GM19463 (cell line): ENCODE measurements at regions not wholly inside any gene's neighbourhood (a gene's known extent, or its start where the extent isn't known, plus 50 kb on each side); places are given as distances from the start of the nearest gene placed in this dataset.

Experiments
- ATAC-seq: cut with Tn5 transposase; IDR thresholded peaks from one replicate; pipeline ENCODE4 v1.9.1; 2021; ENCODE audit warnings: mild to moderate bottlenecking, moderate library complexity; ENCODE audit not compliant: unreplicated experiment

DNA sequence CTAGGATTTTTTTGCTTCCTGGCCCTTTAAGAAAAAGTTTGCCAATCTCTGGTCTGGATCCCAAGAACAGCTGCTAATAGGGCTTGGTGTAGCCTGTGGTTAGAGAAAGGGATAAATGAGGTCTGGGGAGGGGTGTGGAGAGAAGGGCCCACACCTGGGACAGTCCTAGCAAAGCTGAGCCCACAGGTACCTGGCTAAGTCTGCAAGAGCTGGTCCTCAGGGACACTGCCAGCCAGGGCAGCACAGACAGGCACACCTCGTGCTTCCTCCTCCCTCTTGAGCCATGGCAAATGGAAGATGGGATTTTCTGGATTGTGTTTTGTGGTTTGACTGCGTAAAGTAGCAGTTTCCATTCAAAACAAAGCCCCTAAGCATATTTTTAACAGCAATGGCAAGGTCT, 217.5 kb downstream of the SOX9 start:
- ATAC-seq, result no peak

DNA sequence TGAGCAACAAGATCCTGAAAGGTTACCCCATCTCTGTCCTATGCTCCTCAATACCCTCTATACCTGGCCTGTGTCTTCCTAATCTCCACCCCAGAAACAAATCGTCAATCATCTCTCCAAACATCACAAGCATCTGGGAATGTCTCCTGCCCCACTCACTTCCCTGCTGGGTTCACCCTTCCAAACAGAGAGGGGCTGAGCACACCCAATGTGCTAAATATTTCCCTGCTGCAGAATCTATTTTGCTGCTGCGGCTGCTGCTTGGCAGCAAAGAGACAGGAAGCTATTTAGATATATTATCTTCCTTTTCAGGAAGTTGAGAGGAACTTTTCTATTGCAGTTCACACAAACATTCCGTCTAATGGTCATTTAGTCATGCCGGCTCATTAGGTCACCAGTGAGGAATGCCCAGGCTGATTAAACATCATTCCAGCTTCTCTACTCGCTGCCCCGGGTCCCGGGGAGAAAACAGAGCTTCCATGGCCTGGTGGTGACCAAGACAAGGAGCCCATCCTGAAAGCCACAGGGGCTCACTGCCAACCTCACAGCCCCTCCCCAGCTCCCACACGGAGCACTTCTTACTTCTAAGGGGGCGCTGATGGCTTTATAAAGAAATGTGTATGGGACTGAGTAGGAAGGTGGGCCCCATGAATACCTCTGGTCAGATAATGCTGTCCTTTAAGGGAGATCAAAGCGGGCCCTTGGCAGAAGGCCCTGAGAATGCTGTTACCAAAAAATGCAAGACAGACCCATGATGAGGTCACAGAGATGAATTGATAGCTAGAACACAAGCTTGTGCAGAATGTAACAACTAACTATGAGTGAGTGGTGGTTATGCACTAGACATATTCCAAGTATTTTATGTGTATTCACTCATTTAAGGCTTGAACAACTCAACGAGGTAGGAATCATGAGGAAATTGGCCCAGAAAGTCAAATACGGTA, 218.3 kb downstream of the SOX9 start:
- no peak for ATAC-seq

DNA sequence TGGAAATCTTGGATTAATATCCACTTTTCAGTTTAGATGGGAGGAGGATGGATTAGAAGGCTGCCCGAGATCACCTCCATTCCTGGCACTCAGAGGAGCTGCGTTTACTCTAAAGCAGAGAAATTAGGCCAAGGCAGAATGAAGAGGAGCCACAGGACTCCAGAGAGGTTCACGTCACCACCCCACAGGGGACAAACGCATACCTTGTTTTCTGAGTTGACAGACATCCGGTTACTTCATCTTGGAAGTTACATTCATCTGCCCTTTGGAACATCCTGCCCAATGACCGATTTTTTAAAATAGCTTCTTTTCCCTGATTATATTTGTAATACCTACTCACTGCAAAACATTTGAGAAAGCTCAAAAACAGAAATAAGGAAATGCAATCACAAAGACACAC, 220.0 kb downstream of the SOX9 start:
- ATAC-seq, result no peak

DNA sequence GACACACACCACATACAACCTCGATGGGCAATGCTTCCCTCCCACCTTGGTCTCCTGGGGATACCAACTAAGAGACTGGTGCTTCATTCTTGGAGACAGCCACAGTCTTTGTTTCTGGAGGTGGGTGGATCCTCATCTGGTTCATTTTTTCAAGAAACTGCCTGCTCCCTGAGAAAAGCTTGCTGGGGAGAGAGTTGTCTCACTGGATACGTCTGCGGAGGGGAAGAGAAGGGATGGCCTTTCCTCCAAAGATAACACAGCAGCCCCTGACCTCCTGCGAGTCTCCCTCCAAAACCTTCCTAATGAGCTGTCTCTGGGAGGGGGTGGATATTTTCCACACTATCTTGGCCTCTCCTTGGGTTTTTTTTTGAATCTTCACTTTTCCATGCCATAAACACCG, 221.2 kb downstream of the SOX9 start:
- ATAC-seq, result no peak

DNA sequence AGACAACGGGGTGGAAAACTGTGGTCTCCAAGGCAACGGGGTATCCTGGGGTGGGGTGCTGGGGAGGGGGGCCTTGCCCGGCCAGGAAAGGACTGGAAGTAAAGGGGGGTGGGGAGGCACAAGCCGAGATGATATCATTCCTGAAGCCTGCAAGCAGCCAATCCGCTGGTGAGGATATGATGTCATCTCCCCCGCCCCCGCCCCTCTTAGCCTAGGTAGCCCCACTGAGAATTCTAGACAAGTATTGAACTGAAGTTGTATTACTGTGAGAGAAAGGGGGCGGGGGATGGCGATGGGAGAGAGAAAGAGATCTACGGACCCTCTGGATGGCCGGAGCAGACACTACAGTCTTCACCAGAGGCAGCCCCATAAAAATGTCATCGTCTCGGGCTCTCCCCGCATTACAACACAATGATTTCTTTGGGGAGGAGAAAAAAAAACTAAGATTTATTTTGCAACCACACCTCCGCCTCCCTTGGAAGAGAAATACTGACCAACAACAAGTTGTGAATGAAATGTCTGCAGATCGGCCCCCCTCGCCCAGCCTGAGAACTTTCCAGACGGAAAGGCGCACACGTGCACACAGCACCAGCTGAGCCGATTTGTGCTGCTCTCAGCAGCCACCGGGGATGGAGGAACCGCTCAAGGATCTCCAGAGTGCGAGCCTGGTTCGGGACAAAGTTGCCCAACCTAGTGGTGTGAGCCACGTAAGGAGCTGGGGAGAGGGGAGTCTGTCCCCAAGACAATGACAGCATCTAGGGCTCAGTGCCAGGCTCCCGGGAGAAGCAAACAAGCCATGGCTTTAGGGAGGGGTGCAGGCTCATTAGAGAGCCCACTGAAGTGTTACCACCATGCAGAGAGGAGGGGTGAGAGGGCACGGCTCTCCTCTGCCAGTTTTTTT, 222.1 kb downstream of the SOX9 start:
- ATAC-seq, result no peak

DNA sequence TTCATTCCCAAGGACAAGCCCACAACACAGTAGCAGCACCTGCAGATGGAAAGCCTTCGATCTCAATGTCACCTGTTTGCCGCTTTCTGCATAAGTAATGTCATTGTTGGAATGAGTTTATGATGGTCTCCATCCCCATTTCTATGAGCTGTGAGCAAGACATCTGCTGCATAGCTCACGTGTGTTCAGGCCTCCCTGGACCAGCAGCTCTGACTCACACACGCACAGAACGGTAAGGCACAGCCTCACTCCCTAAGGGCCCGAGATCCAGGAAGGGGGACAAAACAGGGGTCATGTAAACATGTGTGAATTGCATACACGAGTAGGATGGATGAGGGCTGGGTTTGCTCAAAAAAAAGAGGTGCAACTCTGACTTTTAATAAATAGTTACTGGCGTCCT, 223.1 kb downstream of the SOX9 start:
- no peak for ATAC-seq

DNA sequence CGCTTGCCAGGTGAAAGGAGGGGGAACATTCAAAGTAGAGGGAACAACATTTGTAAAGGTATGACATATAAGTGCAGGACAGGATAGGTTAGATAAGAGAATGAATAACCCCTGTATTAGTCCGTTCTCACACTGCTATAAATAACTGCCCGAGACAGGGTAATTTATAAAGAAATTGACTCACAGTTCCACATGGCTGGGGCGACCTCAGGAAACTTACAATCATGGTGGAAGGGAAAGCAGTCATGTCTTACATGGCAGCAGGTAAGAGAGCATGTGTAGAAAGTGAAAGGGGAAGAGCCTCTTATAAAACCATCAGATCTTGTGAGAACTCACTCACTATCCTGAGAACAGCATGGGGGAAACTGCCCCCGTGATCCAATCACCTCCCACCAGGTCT, 223.8 kb downstream of the SOX9 start:
- no peak for ATAC-seq

DNA sequence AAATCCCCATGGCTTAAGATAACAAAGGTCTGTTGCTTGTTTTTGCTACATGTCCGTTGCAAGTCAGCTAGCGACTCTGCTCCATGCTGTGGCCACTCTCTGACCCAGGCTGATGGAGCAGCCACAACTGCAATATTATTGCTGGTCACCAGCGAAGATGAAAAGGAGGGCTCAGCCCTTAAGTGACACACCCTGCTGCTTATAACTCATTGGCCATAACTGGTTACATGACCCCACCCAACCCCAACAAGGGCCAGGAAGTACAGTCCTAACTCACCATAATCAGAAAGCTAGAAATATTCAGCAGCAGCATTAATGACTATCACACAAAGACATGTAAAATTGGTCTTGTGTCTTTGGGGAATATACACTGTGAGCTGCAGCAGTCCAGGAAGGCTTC, 224.3 kb downstream of the SOX9 start:
- no peak for ATAC-seq

DNA sequence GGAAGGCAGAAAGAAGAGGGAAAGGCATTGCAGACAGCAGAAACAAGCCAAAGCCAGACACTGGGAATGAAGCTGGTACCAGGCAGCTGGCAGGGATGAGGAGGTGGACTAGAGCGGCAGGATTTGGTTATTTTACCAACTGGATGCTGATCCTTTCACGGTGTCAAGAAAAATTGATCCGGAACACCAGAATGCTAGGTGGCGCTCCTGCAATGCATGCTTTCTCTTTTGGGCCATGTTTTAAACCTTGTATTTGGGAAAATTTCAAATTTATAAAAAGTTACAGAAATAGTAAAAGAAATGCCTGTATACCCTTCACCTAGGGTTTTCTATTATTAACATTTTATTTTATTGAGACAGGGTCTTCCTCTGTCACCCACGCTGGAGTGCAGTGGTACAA, 224.7 kb downstream of the SOX9 start:
- no peak for ATAC-seq

DNA sequence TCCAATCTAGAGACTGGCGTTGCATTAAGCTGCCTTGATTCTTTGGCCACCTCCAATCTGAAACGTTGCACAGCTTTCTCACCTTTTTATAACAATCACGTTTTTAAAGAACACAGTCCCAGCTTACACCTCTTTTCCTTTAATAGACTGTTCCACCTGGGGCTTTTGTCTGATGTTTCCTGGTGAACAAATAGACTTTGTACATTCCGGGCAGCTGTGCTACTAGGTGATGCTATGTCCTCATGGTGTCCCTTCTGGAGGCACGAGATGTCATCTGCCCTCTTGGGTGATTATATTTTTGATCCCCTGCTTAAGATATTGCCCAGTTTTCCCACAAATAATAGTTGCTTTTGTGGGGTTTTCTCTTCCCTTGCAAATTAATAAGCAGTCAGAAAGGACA, 225.5 kb downstream of the SOX9 start:
- ATAC-seq, result no peak

DNA sequence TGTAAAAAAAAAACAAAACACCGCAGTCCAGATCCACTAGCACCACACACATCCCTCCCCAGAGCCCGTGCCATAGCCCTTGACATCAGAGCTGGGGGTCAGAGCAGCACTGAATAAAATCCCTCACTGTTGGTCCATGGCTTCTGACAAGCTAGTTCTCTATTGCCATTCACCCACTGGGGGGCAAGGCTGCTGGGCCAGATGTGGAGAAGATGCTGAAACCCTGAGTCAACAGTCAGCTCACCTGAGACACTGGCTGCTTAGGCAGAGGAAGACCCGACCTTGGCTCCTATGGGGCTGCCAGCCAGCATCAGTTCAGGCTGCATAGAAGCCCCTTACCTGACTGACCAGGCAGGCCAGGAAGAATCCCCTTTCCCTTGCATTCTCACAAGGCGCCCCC, 228.2 kb downstream of the SOX9 start:
- no peak for ATAC-seq

DNA sequence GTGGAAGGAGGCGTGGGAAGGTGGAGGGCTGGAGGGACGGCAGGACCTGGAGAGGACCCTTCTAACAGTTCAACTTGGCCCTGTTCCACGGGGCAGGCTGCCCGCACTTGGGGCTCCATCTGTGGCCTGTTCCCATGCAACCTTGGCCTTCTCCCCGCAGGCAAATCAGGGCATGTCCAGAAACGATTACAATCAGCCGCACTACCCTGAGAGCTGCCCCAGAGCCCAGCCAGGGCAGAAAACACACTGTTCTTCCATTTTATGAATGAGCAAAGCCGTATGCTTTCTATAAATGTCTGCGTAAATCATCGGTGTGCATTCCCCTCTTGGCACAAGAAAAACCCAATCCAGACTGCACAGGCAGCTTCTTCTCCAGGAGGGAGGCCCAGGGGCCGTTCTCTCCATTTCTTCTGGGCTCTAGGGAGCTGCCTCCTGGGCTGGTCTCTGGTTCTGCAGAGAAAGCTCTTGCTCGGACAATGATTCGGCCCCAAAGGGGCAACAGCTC, 228.7 kb downstream of the SOX9 start:
- no peak for ATAC-seq

DNA sequence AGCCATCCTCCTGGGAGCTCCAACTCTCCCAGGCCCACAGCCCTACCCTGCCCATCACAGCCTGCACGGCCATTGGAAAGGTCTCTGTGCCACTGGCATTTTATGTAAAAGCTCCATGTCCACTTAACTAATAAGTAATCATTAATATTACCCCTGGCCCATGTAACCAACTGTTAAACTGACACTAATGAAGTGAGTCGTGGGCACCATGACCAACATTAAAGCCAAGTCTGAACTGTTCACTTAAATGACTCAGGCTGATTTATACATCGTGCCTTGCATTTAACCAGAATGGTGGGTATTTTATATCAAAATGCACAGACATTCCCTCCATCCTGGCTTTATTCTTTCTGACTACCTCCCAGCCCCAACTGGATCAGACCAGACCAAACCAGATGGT, 229.3 kb downstream of the SOX9 start:
- no peak for ATAC-seq

DNA sequence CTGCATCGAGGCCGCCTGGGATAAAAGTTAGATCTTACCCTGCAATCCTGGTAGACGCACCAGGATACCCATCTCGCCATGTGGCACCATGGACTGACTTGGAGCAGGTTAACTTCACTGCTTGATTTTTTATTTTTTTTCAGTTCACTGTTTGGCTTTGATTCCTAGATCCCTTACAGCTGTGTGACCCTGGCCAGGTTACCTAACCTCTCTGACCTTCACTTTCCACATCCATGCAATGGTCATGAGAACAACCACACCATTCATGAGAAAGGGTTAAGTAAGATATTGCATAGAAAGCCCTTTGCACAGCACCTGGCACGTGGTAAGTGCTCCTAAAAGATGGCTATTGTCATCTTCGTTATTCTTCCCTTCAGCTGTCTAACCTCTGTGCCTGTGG, 230.5 kb downstream of the SOX9 start:
- ATAC-seq, result no peak

DNA sequence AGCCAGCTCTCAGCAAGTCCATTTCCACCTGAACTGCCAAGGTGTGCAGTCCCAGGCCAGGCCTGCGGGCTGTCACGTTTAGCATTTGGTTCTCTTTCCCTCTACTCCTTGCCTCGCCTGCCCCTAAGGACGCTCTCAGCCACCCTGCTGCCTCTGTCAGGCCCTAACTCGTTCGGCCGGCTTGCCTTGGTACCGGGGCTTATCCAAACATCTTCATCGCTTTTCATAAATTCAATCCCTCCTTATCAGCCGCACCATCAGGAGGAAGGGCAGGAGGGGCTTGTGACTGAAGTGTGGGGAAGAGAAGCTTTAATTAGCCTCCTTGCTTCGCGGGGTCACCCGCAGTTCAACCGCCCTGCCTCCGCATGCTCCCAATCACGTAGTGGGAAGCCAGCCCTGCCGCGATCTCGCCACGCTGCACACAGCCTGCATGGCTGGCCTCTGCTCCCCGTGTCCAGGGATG, 231.1 kb downstream of the SOX9 start:
- no peak for ATAC-seq

DNA sequence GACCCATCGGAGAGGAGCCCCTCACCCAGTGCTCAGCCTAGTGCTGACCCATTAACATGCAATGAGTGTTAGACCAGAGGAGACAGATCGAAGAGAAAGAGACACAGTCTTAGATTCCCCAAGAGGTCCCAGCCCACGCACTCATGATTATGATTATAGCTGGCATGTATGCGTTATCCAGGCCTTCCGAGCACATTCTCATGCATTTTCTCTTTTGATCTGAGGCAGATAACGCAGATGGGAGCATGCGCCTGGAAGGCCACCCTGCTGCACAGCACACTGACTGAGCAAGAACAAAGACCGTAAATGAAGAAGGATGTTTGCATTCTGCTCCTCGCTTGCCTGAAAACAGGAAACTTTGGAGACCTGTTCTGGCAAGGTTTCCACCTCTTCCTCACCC, 232.7 kb downstream of the SOX9 start:
- no peak for ATAC-seq

DNA sequence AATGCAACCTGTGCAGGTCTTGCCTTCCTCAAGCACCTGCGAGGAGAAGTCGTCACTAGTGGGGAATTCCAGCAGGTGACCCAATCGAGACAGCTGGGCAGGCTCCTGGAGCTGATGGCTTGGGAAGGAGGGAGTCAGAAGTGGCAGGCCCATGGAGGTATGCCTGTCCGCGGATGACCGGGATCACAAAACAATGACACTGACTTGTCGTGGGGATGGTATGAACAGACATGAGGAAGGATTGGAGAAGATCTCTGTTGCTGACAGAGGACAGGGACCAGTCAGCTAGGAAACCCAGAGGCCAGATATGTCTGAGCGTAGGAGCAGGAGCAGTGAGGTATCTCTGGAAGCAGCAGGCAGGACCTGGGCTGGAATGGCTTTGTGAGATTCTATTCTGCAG, 233.3 kb downstream of the SOX9 start:
- ATAC-seq, result no peak

DNA sequence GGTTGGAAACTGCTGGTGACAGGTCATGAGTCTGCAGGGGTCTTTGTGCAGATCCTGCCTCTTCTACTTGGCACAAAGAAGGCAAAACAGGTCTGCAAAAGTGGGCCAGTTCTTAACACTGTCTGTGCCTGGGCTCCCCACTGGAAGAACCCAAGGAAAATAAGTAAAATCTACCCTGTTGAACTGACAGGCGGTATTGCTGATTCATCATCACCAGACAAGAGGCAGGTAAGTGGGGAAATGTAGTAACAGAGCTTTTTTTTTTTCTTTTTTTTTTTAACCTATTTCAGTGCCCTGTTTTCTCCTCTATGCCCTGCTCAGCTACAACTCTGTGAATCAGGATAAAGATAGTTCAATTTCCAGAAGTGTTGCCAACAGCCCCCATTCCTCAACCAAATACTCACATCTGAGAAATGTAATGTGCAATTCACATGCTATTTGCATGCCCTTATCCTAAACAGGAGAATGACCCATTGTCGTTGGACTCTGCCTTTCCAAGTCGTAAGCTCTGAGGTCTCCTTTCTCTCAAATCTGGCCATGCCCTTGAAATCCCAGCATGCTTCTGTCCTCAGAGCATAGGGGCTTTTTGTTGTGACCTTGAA, 237.0 kb downstream of the SOX9 start:
- no peak for ATAC-seq

DNA sequence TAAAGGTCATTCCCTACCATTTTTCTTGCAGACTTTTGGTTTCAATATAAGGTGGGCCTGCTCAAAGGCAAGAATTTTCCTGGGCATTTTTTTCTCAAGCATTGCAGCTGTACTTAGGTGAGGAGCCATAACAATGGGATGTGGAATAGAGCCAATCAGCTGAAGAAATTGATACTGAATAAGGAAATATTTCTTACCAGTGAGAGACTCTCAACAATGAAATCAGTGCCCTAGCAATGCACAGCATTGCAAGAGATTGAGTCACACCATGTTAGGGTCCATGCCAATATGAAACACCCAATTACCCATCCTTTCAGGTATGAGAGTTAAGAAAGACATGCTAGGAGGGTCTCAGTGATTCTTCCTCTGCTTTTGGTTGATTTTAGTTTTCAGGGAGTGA, 237.6 kb downstream of the SOX9 start:
- ATAC-seq, result no peak

DNA sequence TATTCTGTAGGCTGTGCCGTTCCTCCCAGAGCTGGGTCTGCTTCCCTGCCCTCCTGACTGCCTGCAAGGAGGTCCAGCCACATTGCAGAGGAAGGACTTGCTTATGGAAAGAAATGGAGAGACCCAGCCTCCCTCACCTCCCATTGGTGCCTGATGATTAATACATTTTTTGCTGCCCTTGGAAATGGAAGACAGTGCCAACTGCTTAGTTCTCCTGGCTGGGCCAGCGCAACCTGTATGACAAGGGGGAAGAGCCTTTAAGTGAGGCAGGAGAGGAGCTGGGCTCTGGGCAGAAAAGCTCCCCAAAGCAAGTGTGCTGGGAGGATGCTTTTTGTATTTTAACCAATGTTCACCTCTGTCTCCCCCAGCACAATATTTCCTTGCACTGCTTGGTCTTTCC, 238.5 kb downstream of the SOX9 start:
- ATAC-seq, result no peak

DNA sequence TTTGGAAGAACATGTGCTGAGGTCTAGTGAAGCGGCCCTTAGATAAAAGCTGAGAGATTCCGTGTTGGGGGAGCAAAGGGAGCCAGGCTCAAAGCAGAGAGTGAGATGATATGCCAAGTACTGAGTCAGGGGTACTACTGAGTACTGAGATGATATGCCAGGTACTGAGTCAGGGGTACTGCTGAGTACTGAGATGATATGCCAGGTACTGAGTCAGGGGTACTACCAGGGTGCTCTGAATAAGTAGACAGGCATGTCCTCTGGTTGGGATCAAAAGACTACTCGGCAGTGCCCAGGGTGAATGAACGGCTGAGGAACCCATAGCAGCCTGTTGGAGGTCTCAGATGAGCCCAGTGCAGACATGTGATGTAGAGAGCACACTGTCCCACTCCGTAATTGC, 239.0 kb downstream of the SOX9 start:
- ATAC-seq, result no peak
